Myocyte (in vitro differentiated cells): ENCODE measurements at regions not wholly inside any gene's neighbourhood (a gene's known extent, or its start where the extent isn't known, plus 50 kb on each side); places are given as distances from the start of the nearest gene placed in this dataset.
A peak's percentile ranks its signal among the peaks of the same experiment; 100 is the strongest.

Experiments used
- DNase-seq: peaks from one replicate; pipeline ENCODE4 v3.0.0-alpha.2; 2012; ENCODE audit warnings: low read depth

GRCh38 chr2:181304011-181304844, 153.0 kb upstream of the ITGA4 start:
- DNase-seq = no peak

- peak; percentile 65 for DNase-seq
Measured at GRCh38 chr2:181305301-181306123, 151.7 kb upstream of the ITGA4 start.

GRCh38 chr2:181306785-181307184, 150.4 kb upstream of the ITGA4 start:
- DNase-seq = no peak

- DNase-seq = no peak
Measured at GRCh38 chr2:181307203-181307991, 149.8 kb upstream of the ITGA4 start.

- no peak for DNase-seq
Measured at GRCh38 chr2:181308766-181309515, 148.2 kb upstream of the ITGA4 start.

- no peak for DNase-seq
Measured at GRCh38 chr2:181309586-181309985, 147.6 kb upstream of the ITGA4 start.

GRCh38 chr2:181310967-181311366, 146.2 kb upstream of the ITGA4 start:
- no peak for DNase-seq

GRCh38 chr2:181311837-181312236, 145.3 kb upstream of the ITGA4 start:
- DNase-seq = no peak

GRCh38 chr2:181312515-181312927, 144.7 kb upstream of the ITGA4 start:
- DNase-seq = peak; percentile 18

GRCh38 chr2:181313845-181314244, 143.3 kb upstream of the ITGA4 start:
- no peak for DNase-seq

- no peak for DNase-seq
Measured at GRCh38 chr2:181314551-181314950, 142.6 kb upstream of the ITGA4 start.

- DNase-seq = no peak
Measured at GRCh38 chr2:181317511-181317910, 139.7 kb upstream of the ITGA4 start.

GRCh38 chr2:181318504-181319280, 138.5 kb upstream of the ITGA4 start:
- no peak for DNase-seq

- no peak for DNase-seq
Measured at GRCh38 chr2:181319286-181319685, 137.9 kb upstream of the ITGA4 start.

GRCh38 chr2:181320638-181321037, 136.5 kb upstream of the ITGA4 start:
- DNase-seq = no peak

GRCh38 chr2:181324912-181325311, 132.3 kb upstream of the ITGA4 start:
- DNase-seq = no peak

- no peak for DNase-seq
Measured at GRCh38 chr2:181326661-181327060, 130.5 kb upstream of the ITGA4 start.

GRCh38 chr2:181330286-181330685, 126.9 kb upstream of the ITGA4 start:
- DNase-seq = no peak

GRCh38 chr2:181332044-181332605, 125.1 kb upstream of the ITGA4 start:
- DNase-seq = no peak
